ENCODE measurements at regions not wholly inside any gene's neighbourhood (a gene's known extent, or its start where the extent isn't known, plus 50 kb on each side); places are given as distances from the start of the nearest gene placed in this dataset.

DNA sequence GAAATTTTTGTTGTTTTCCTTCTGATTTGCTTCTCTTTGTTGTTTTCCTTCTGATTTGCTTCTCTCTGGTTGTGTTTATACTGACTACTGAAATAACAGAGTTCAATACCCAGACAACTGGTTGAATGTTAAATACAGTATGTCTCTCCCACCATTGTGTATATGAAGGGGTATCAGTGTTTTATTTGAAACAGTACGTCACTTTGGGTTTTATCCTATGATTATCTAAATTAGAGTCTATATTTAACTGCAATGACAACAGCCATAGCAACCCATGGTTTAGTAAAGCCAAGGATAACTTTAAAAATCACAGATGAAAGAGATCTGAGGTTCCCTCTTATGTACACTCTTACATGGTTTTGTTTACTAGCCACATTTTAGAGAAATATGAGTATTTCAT lies 141.3 kb downstream of the GNAT3 start:
- TF ChIP-seq, protein P1, sequence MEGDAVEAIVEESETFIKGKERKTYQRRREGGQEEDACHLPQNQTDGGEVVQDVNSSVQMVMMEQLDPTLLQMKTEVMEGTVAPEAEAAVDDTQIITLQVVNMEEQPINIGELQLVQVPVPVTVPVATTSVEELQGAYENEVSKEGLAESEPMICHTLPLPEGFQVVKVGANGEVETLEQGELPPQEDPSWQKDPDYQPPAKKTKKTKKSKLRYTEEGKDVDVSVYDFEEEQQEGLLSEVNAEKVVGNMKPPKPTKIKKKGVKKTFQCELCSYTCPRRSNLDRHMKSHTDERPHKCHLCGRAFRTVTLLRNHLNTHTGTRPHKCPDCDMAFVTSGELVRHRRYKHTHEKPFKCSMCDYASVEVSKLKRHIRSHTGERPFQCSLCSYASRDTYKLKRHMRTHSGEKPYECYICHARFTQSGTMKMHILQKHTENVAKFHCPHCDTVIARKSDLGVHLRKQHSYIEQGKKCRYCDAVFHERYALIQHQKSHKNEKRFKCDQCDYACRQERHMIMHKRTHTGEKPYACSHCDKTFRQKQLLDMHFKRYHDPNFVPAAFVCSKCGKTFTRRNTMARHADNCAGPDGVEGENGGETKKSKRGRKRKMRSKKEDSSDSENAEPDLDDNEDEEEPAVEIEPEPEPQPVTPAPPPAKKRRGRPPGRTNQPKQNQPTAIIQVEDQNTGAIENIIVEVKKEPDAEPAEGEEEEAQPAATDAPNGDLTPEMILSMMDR (optimal IDR thresholded peaks at IDR 0.05 in 1 of 3, IDR thresholded peaks at IDR 0.05 in 1 of 3, conservative IDR thresholded peaks at IDR 0.05 in 1 of 3; ENCODE audit: extremely low read depth in 1 of 3, insufficient read depth in 2 of 3, low read length in 3 of 3): no peak
- TF ChIP-seq EZH2 (IDR thresholded peaks at IDR 0.05; ENCODE audit: low read length): no peak

All from keratinocyte (primary cell).